Ureter (tissue), 1 donor: ENCODE measurements at regions not wholly inside any gene's neighbourhood (a gene's known extent, or its start where the extent isn't known, plus 50 kb on each side); places are given as distances from the start of the nearest gene placed in this dataset.
A peak's percentile ranks its signal among the peaks of the same experiment; 100 is the strongest.

ENCODE experiments used
- DNase-seq: peaks from one replicate; pipeline ENCODE4 v3.0.0-alpha.2; 2020; ENCODE audit warnings: low spot score
- donor health status: DM: yes; HTN: yes; CAD: no.

- DNase-seq: no peak
Observed at GRCh38 chr2:128967646-128968045, 649.0 kb upstream of the HS6ST1 start.

GRCh38 chr2:128969374-128969773 is 650.7 kb upstream of the HS6ST1 start:
- no peak for DNase-seq

- no peak for DNase-seq
Observed at GRCh38 chr2:128970332-128971116, 651.9 kb upstream of the HS6ST1 start.

- no peak for DNase-seq
Observed at GRCh38 chr2:128973566-128973965, 654.9 kb upstream of the HS6ST1 start.

- no peak for DNase-seq
Observed at GRCh38 chr2:128978212-128978611, 659.5 kb upstream of the HS6ST1 start.

GRCh38 chr2:128979182-128979581 is 660.5 kb upstream of the HS6ST1 start:
- no peak for DNase-seq

GRCh38 chr2:128980475-128980874 is 661.8 kb upstream of the HS6ST1 start:
- DNase-seq: no peak

- DNase-seq: no peak
Observed at GRCh38 chr2:128981353-128981752, 662.7 kb upstream of the HS6ST1 start.

GRCh38 chr2:128982001-128982400 is 663.3 kb upstream of the HS6ST1 start:
- DNase-seq: no peak

- no peak for DNase-seq
Observed at GRCh38 chr2:128982670-128983069, 664.0 kb upstream of the HS6ST1 start.

GRCh38 chr2:128983094-128983493 is 664.4 kb upstream of the HS6ST1 start:
- no peak for DNase-seq

- DNase-seq: no peak
Observed at GRCh38 chr2:128984081-128984480, 665.4 kb upstream of the HS6ST1 start.

- no peak for DNase-seq
Observed at GRCh38 chr2:128984855-128985254, 666.2 kb upstream of the HS6ST1 start.

- no peak for DNase-seq
Observed at GRCh38 chr2:128986026-128986715, 667.5 kb upstream of the HS6ST1 start.

GRCh38 chr2:128986867-128987268 is 668.2 kb upstream of the HS6ST1 start:
- no peak for DNase-seq

GRCh38 chr2:128988326-128988725 is 669.7 kb upstream of the HS6ST1 start:
- no peak for DNase-seq

- no peak for DNase-seq
Observed at GRCh38 chr2:128988967-128989366, 670.3 kb upstream of the HS6ST1 start.

- peak; percentile 12 for DNase-seq
Observed at GRCh38 chr2:128995086-128995485, 676.4 kb upstream of the HS6ST1 start.

GRCh38 chr2:128996078-128996477 is 677.4 kb upstream of the HS6ST1 start:
- no peak for DNase-seq

- peak; percentile 10 for DNase-seq
Observed at GRCh38 chr2:128997166-128997866, 678.6 kb upstream of the HS6ST1 start.

- DNase-seq: no peak
Observed at GRCh38 chr2:129001926-129002325, 683.3 kb upstream of the HS6ST1 start.

GRCh38 chr2:129002751-129003150 is 684.1 kb upstream of the HS6ST1 start:
- DNase-seq: no peak

- no peak for DNase-seq
Observed at GRCh38 chr2:129004485-129004884, 685.8 kb upstream of the HS6ST1 start.
